C4-2B (cell line): ENCODE measurements at regions not wholly inside any gene's neighbourhood (a gene's known extent, or its start where the extent isn't known, plus 50 kb on each side); places are given as distances from the start of the nearest gene placed in this dataset.

Source experiments
- H3K27ac ChIP-seq: fragments of 450-650 bp; 2 replicates; pipeline ENCODE4 v1.5.1; 2017
- CTCF ChIP-seq: fragments of 450-650 bp; conservative IDR thresholded peaks from 2 replicates; pipeline ENCODE4 v1.5.1; 2017; ENCODE audit warnings: mild to moderate bottlenecking
- ZFX ChIP-seq: fragments of 450-650 bp; IDR thresholded peaks from 2 replicates; pipeline ENCODE4 v1.6.1; 2017

- no peak for TF ChIP-seq ZFX
- no peak for TF ChIP-seq CTCF
- H3K27ac ChIP-seq, result no peak overlapping the region
These were observed 300.0 kb upstream of the TRPC7 start for GRCh38 chr5:136665331-136665730.

GRCh38 chr5:136661026-136661425 is 295.7 kb upstream of the TRPC7 start:
- TF ChIP-seq CTCF, result no peak
- TF ChIP-seq ZFX, result no peak
- H3K27ac ChIP-seq, result no peak overlapping the region

DNA sequence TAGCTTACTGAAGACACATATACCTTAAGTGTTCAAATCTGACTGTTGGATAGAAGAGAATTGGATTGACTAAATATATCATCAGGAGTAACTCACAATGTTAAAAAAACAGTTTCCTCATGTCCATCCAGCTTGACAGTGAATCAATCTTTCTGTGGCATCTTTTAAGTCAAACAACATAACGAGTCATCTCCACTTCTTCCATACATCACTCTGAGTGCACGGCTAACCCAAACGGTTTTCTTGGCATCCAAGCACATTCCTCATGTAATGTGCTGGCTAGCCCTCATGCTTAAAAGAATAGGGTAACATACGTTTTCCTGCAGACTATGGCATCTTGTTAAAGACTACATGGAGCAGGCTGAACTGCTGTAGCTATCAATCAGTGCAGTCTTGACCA is 291.5 kb upstream of the TRPC7 start:
- TF ChIP-seq CTCF (no peak), ZFX (no peak)
- H3K27ac ChIP-seq, result no peak overlapping the region

DNA sequence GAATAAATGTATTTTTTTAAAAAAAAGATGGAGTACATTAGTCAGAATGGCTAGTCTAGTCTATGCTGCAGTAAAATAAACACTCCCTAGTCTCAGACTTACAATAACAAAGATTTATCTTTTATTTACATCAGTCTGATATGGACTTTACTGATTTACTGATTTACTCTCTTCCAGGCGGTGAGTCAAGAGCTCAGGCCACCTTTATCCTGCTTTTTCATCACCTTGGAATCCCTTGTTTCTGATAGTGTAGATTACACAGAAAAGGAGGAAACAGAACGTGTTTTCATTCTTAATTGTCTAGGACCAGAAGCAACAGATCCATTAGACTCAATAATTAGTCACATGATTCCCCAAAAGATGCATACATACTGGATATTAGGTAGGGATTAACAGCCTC is 290.1 kb upstream of the TRPC7 start:
- TF ChIP-seq CTCF (no peak), ZFX (no peak)
- H3K27ac ChIP-seq, result no peak overlapping the region

GRCh38 chr5:136646915-136647314 is 281.6 kb upstream of the TRPC7 start:
- no peak overlapping the region for H3K27ac ChIP-seq
- TF ChIP-seq CTCF (no peak), ZFX (no peak)

DNA sequence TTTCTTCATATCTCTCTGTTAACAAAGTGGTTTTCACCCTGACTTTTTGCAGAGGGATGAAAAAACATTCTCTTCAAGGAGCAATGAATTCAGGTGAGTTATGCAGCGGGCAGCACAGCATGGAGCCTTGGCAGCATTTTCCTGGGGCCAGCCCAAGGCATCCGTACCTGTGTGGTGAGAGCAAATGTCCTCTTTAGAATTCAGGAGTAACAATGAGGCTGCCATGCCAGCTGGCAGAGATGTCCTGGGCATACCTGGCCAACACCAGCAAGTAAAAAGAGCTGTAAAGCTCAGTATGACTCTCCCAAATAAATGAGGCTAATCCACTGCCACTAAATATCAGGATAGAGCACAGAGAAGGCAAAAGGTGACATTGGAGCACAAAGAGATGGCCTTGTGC is 277.6 kb upstream of the TRPC7 start:
- no peak overlapping the region for H3K27ac ChIP-seq
- no peak for TF ChIP-seq CTCF
- no peak for TF ChIP-seq ZFX

DNA sequence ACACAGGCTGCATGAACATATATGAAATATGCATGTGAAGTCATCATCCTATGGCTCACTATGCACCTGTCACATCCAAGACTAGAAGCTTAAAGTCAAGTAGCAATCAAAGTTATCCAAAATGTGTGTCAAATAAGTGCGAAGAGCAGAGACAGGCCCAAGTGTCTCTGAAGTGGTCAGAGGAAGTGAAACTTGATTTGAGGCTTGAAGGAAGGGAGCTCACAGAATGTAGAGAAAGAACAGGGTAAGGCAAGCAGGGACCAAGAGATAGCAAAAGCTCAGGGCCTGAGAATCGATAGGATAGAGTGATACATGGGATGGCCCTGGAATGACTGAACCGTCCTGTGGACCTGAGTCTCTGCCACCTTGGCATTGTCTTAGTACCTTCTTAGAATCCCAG is 274.3 kb upstream of the TRPC7 start:
- TF ChIP-seq CTCF (no peak), ZFX (no peak)

More for the DNA sequence above, 274.3 kb upstream of the TRPC7 start:
- no peak overlapping the region for H3K27ac ChIP-seq
